H1 (cell line): ENCODE measurements at regions not wholly inside any gene's neighbourhood (a gene's known extent, or its start where the extent isn't known, plus 50 kb on each side); places are given as distances from the start of the nearest gene placed in this dataset.

Experiments
- CEBPB ChIP-seq: IDR thresholded peaks from 2 replicates; pipeline ENCODE4 v1.6.1; 2012; ENCODE audit warnings: low read depth, low read length
- HDAC6 ChIP-seq: IDR thresholded peaks from one replicate; pipeline ENCODE4 v1.7.1; 2012; ENCODE audit warnings: low read depth, mild to moderate bottlenecking, inconsistent platforms, low read length, moderate library complexity
- KDM5A ChIP-seq: fragments of 200-600 bp; IDR thresholded peaks from 2 replicates; pipeline ENCODE4 v1.7.1; 2012; ENCODE audit warnings: mild to moderate bottlenecking, low read length, inconsistent platforms, mixed read lengths
- SAP30 ChIP-seq: fragments of 300-600 bp; sonication (generic); IDR thresholded peaks from 2 replicates; pipeline ENCODE4 v1.7.1; 2012; ENCODE audit warnings: low read length, moderate library complexity, mild to moderate bottlenecking, inconsistent platforms; ENCODE audit not compliant: insufficient read depth, insufficient replicate concordance
- TCF12 ChIP-seq: IDR thresholded peaks from 2 replicates; pipeline ENCODE4 v1.6.1; 2011; ENCODE audit warnings: low read depth, mild to moderate bottlenecking, low read length
- YY1 ChIP-seq: IDR thresholded peaks from 2 replicates; pipeline ENCODE4 v1.6.1; 2011; ENCODE audit warnings: low read depth, mild to moderate bottlenecking, low read length
- ZNF274 ChIP-seq: IDR thresholded peaks from 2 replicates; pipeline ENCODE4 v1.7.0; 2012; ENCODE audit warnings: low read length, borderline replicate concordance; ENCODE audit errors: extremely low read depth

- TF ChIP-seq HDAC6 (no peak), TCF12 (no peak), YY1 (no peak), CEBPB (no peak), KDM5A (no peak), SAP30 (no peak), ZNF274 (no peak)
Observed at GRCh38 chr15:69624816-69625215, 172.2 kb downstream of the RPLP1 start (continued).
